Activated CD4-positive, alpha-beta T cell treated with anti-CD3 and anti-CD28 coated beads, Interleukin-2, amount 50 U/mL, for 4 hours (primary cell): ENCODE measurements at regions not wholly inside any gene's neighbourhood (a gene's known extent, or its start where the extent isn't known, plus 50 kb on each side); places are given as distances from the start of the nearest gene placed in this dataset.
"Not testable (repeated sequence)": the region's sequence is repeated elsewhere in the genome, so short reads cannot be mapped to it uniquely, and the experiment has no call there.

Source experiments
- DNase-seq, 2 experiments: peaks; one replicate each; pipeline ENCODE4 v3.0.0-alpha.2; 2020

DNA sequence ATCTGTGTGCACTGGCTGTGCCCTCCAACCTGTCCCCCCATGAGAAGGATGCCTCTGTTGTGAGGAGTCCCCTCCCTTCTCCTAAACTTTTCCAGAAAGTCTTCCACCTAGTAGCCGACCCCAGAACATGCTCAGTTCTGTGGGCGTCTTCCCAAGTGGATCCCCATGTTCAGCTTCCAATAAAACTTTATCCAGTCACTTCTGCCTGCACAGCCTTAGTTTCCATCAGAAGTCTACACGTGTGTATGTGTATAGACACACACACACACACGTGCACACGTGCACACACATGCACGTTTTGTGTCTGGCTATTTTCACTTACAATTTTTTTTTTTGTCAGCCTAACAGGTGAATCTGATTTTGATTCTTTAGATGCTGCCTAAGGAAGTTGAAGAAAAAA, 115.1 kb downstream of the RTP5 start:
- DNase-seq = no peak

DNA sequence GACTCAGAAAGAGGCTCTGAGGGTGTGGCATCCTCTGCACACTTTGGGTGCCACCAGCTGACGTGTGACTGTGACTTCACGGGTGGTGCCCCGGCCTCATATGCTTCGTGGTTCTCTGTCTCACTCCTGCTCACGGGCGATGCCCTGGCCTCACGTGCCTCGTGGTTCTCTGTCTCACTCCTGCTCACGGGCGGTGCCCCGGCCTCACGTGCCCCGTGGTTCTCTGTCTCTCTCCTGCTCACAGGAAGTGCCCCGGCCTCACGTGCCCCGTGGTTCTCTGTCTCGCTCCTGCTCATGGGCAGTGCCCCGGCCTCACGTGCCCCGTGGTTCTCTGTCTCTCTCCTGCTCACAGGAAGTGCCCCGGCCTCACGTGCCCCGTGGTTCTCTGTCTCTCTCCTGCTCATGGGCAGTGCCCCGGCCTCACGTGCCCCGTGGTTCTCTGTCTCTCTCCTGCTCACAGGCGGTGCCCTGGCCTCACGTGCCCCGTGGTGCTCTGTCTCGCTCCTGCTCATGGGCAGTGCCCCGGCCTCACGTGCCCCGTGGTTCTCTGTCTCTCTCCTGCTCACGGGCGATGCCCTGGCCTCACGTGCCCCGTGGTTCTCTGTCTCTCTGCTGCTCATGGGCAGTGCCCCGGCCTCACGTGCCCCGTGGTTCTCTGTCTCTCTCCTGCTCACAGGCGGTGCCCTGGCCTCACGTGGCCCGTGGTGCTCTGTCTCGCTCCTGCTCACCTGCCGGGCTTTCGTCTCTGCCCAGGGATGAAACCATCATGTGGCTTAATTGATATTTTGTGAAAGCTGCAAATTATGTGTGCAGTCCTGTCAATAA, 115.8 kb downstream of the RTP5 start:
- DNase-seq = peak; percentile 50 to 53

DNA sequence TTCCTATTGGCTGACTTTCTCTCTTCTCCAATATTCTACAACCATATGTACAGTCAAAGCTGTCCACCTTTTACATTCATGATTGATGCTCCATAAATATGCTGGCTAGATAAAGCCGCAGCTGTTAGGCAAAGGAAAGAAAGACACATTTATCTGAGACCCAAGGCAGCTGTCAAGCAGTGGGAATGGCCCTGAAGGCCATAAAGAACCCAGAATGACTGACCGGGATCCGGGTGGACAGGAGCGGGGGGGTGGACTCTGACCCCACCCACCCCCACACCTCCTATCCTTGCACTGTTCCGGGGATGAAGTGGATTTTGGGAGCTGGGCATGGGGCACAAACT, 116.4 kb downstream of the RTP5 start:
- DNase-seq = no peak

- DNase-seq = no peak
Measured at GRCh38 chr2:241986836-241987641, 117.5 kb downstream of the RTP5 start.

- no peak for DNase-seq
Measured at GRCh38 chr2:241987726-241988125, 118.2 kb downstream of the RTP5 start.

- DNase-seq = no peak
Measured at GRCh38 chr2:241988146-241988545, 118.6 kb downstream of the RTP5 start.

- no peak for DNase-seq
Measured at GRCh38 chr2:241989074-241989473, 119.5 kb downstream of the RTP5 start.

DNA sequence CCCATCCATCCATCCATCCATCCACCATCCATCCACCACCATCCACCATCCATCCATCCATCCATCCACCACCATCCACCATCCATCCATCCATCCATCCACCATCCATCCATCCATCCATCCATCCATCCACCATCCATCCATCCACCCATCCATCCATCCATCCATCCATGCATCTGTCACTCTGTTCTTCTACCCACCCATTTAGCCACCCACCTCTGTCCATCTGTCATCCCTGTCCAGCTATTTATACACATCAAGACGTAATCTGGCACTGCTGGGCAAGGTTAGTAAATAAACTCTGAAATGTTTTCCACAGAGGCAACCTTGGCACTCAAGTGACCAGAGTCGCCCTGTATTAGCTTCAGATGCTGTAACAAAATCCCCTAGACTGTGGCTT, 120.9 kb downstream of the RTP5 start:
- no peak for DNase-seq

GRCh38 chr2:241991299-241991698, 121.8 kb downstream of the RTP5 start:
- DNase-seq = no peak

- no peak for DNase-seq
Measured at GRCh38 chr2:241992753-241993152, 123.2 kb downstream of the RTP5 start.

DNA sequence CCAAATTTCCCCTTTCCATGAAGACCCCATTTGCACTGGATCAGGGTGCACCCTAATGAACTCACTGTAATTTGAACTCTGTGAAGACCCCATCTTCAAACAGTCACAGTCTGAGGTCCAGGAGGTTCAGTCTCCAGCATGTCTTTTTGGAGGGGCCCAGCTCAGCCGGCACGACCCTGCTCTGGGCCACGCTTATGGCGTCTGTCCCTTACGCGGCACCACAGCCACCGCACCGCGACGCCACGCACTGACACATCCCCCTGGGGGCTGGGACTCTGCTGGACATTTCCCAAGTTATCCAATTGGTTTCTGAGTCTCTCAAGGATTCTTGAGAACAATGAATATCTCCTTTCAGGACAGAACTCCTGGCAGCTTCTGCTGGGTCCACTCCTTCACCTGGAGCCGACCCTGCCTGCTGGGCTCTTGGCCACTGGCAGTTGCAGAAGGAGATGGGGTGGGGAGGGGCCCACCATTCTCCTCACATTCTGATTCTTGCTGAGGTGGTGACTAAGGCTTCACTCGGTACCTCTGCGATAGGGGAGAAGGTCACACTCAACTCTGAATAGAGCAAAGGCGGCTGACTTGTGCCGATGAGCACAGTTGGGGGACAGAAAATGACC, 124.0 kb downstream of the RTP5 start:
- no peak for DNase-seq

GRCh38 chr2:241994086-241994485, 124.6 kb downstream of the RTP5 start:
- no peak for DNase-seq

DNA sequence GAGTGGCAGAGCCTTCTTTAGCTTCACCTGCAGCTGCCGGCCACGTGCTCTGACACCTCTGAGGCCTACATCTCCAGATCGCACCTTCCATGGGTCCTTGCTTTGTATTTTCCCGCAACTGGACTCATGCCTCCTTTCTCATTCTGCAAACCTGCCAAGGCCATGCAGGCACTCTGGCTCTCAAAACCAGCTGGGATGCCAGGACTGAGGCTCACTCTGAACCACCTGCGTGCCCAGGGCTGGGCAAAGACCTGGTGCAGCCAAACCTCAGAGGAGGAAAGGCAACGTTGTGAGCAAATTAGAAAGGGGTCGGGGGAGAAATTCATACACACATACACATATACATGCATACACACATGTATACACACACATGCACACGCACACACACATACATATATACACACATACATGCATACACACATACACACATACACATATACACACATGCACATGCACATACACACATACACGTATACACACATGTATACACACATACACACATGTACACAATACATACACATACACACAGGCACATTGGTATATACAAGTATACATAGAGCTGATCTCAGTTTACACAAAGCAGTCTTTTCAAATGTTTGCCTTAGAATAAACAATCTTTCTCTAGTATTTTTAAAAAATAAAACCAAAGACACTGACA, 125.2 kb downstream of the RTP5 start:
- DNase-seq = no peak

GRCh38 chr2:241996100-241996499, 126.6 kb downstream of the RTP5 start:
- no peak for DNase-seq

DNA sequence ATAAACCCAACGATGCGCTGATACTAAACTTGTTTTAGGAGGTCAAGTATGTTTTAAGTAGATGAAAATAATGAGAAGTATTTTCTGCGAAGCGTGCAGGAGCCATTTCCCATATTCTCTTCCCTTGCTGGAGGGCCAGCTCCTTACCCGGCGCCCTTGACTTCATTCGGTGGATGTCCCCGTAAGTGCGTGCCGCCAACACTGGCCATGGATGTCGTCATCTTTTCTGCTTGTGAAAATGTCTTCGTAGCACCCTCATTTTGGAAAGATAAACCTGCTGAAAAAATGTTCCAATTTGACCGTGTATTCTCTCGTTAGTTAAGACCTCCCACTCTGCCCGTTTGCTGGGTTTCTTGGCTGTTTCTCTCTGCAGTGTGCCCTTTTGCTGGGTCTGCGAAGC, 127.5 kb downstream of the RTP5 start:
- DNase-seq = no peak

DNA sequence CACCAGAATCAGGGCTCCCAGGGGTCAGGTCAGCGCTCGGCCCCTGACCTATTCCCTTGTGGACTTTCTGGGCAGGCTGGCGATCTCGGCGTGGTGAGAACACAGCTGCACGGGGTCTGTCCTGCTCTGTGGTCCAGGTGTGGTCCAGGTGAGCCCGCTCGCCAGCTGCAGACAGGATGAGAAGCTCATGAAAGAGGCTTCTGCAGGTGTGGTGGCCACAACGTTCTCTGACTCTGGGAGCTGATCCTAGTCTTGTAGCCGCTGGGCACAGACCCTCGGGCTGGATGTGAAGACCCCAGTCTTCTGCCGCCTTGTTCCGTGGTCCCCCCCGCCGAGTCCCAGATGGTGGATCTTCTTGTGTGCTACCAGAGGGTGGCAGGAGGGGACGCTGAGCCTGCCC, 129.7 kb downstream of the RTP5 start:
- DNase-seq = no peak

GRCh38 chr2:242001853-242002252, 132.3 kb downstream of the RTP5 start:
- DNase-seq = no peak

DNA sequence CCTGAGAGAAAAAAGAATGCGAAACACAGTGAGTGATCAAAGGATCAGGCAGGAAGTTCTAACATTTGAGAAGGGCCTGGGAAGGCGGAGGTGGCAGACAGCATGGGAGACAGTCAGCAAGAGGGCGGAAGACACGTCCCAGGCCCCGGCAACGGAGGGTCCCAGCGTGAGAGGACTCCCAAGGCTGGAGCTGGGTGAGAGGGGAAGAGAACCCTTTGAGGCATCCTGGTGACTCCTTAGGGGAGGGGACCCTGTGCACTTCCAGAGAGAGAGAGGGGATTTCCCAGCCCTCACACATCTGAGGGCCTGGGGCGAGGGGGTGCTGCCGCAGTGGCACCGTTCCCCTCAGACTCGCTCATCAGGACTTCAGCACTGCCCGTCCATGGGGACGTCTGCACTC, 133.4 kb downstream of the RTP5 start:
- no peak for DNase-seq

- no peak for DNase-seq
Measured at GRCh38 chr2:242004223-242004901, 134.8 kb downstream of the RTP5 start.

- no peak for DNase-seq
Measured at GRCh38 chr2:242004902-242005230, 135.3 kb downstream of the RTP5 start.

DNA sequence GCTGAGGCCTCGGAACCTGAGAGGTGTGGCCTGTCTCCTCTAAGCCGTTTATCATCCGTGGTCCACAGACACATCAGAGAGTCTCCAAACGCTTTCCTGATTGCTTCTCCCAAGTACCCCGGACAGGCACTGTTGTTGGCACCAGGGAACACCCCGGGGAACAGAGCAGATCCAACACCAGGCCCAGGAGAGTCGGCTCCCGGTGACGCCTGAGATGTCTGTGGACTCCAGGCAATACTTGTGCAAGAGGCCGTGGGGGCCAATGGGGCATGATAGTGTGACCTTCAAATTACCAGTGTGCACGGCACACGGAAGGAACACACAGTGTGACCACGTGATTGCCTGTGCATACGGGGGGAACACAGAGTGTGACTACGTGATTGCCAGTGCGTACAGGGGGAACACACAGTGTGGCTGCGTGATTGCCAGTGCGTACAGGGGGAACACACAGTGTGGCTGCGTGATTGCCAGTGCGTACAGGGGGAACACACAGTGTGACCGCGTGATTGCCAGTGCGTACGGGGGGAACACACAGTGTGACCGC, 136.6 kb downstream of the RTP5 start:
- DNase-seq = not testable (repeated sequence)

GRCh38 chr2:242008908-242009307, 139.4 kb downstream of the RTP5 start:
- not testable (repeated sequence) for DNase-seq

DNA sequence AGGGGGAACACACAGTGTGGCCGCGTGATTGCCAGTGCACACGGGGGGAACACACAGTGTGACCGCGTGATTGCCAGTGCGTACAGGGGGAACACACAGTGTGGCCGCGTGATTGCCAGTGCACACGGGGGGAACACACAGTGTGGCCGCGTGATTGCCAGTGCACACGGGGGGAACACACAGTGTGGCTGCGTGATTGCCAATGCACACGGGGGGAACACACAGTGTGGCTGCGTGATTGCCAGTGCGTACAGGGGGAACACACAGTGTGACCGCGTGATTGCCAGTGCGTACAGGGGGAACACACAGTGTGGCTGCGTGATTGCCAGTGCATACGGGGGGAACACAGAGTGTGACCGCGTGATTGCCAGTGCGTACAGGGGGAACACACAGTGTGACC, 140.3 kb downstream of the RTP5 start:
- DNase-seq = not testable (repeated sequence)
